CD4-positive, alpha-beta T cell (primary cell): ENCODE measurements at regions not wholly inside any gene's neighbourhood (a gene's known extent, or its start where the extent isn't known, plus 50 kb on each side); places are given as distances from the start of the nearest gene placed in this dataset.

ENCODE experiments used
- ATAC-seq: fragments of 200-7000 bp; cut with Tn5 transposase; one replicate; pipeline ENCODE4 v1.10.0; 2022; ENCODE audit warnings: mild to moderate bottlenecking; ENCODE audit not compliant: poor library complexity
- CTCF ChIA-PET: fragments of 350-600 bp; sonication (Branson Sonifier 250); formaldehyde crosslinking; loops from one replicate; lab custom pipeline; 2021; ENCODE audit warnings: antibody characterized with exemption, inconsistent platforms; lab: Charles Lee
- POLR2A ChIA-PET: fragments of 350-600 bp; sonication (Branson Sonifier 250); formaldehyde crosslinking; loops from one replicate; lab custom pipeline; 2021; ENCODE audit warnings: antibody characterized with exemption, inconsistent platforms; lab: Charles Lee
- DNase-seq, 14 experiments: peaks; one replicate each; pipeline ENCODE4 v3.0.0-alpha.2; 2013 to 2020; ENCODE audit warnings: mixed read lengths in 2 of 14
- H3K27ac ChIP-seq, 2 donors: one replicate each; pipeline versions ENCODE4 v1.5.1 to v1.7.0; 2013; ENCODE audit warnings: low read length in 2 of 2, low read depth in 1 of 2, mild to moderate bottlenecking in 1 of 2
- H3K27me3 ChIP-seq, 2 experiments: 1 replicate in 1 of 2; 2 replicates in 1 of 2; pipeline versions ENCODE4 v1.6.1 to v1.7.0; 2013; ENCODE audit warnings: low read length in 2 of 2, control low read depth in 1 of 2, mild to moderate bottlenecking in 1 of 2, moderate library complexity in 1 of 2; ENCODE audit not compliant: insufficient read depth in 2 of 2, control insufficient read depth in 1 of 2
- H3K36me3 ChIP-seq: one replicate; pipeline ENCODE4 v1.6.1; 2013; ENCODE audit warnings: low read length, control low read depth; ENCODE audit not compliant: insufficient read depth
- H3K4me1 ChIP-seq: one replicate; pipeline ENCODE4 v1.6.1; 2013; ENCODE audit warnings: low read length, control low read depth; ENCODE audit not compliant: insufficient read depth
- H3K4me3 ChIP-seq: one replicate; pipeline ENCODE4 v1.5.1; 2013; ENCODE audit warnings: mild to moderate bottlenecking, low read length, moderate library complexity
- H3K9me3 ChIP-seq, 2 experiments: 1 replicate in 1 of 2; 2 replicates in 1 of 2; pipeline versions ENCODE4 v1.6.1 to v1.7.0; 2013; ENCODE audit warnings: low read length in 2 of 2, mild to moderate bottlenecking in 2 of 2, control low read depth in 1 of 2, moderate library complexity in 1 of 2; ENCODE audit not compliant: control insufficient read depth in 1 of 2, insufficient read depth in 1 of 2
- H3K27ac Mint-ChIP-seq: one replicate; pipeline ENCODE4 v1.8.0; 2020; ENCODE audit warnings: mixed read lengths
- H3K27me3 Mint-ChIP-seq: one replicate; pipeline ENCODE4 v1.8.0; 2021; ENCODE audit warnings: mixed read lengths
- H3K36me3 Mint-ChIP-seq: one replicate; pipeline ENCODE4 v1.8.0; 2021; ENCODE audit warnings: low read depth, mixed read lengths
- H3K4me1 Mint-ChIP-seq: one replicate; pipeline ENCODE4 v1.8.0; 2021; ENCODE audit warnings: low read depth, mixed read lengths
- H3K4me3 Mint-ChIP-seq: one replicate; pipeline ENCODE4 v1.8.0; 2020; ENCODE audit warnings: mild to moderate bottlenecking, mixed read lengths
- H3K9me3 Mint-ChIP-seq: one replicate; pipeline ENCODE4 v1.8.0; 2020; ENCODE audit warnings: mixed read lengths
- CTCF ChIP-seq: fragments of 200-600 bp; IDR thresholded peaks from one replicate; pipeline ENCODE4 v1.8.0; 2022; ENCODE audit warnings: antibody characterized with exemption, mild to moderate bottlenecking
- intact Hi-C, 2 experiments: fragments of 100-400 bp; cut with DNase I in 1 of 2; cut with micrococcal nuclease in 1 of 2; formaldehyde crosslinking; loops; one replicate each; pipeline versions ENCODE4 v1.15.1 to v1.9.0; 2023 to 2025; cut with DNase I, micrococcal nuclease

DNA sequence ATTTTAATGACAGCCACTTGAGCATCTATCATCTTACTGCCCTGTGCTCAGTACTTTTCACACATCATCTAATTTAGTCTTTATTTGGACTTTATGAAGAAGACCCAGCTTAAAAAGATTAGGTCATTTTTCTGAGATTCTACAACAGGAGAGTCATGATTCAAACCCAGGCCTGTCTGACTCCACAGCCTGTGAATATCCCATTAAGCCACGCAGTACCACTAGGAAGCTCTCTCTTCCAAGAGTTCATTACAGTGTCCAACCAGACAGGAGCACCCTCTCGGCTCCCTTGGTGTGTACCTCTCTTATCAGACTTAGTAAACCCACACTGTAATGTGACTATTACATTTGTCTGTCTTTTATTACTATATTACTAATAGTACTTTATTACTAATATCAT lies 332.8 kb downstream of the DHX15 start:
- no peaks in the 10 kb centered on the region for H3K4me1 ChIP-seq

DNA sequence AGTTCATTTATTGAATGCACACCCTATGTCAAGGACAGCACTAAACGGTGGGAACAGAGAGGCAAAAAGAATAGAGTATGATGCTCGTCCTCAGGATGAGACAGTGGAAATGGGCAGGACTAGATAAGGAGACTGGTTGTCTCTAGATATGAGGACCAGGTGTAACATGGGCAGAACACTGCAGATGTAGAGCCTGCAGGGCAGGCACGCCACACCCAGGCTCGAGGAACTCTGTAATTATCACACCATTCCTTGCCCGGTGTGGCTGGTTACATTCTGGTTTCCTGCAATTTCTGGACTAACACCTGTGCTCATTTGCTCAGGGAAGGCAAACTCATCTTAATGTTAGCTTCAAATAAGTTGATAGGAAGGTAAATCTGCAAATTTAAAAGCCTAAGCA lies 334.4 kb downstream of the DHX15 start:
- Mint-ChIP-seq H3K27me3 (peaks cover 12% of the 10 kb centered on the region), H3K9me3 (no peaks in the 10 kb centered on the region), H3K4me3 (no peak overlapping the region), H3K36me3 (no peaks in the 10 kb centered on the region), H3K27ac (no peak overlapping the region), H3K4me1 (no peaks in the 10 kb centered on the region)
- intact Hi-C loops, result no loop called here
- H3K9me3 ChIP-seq, result no peaks in the 10 kb centered on the region
- H3K27me3 ChIP-seq, result no peaks in the 10 kb centered on the region
- ChIA-PET CTCF (no interaction called here), POLR2A (no interaction called here)
- no peaks in the 10 kb centered on the region for H3K36me3 ChIP-seq
- H3K27ac ChIP-seq, result no peak overlapping the region
- DNase-seq, result no peak
- TF ChIP-seq CTCF, result no peak
- ATAC-seq, result no peak
- no peaks in the 10 kb centered on the region for H3K4me1 ChIP-seq
- H3K4me3 ChIP-seq, result no peak overlapping the region

More for the DNA sequence above, 332.8 kb downstream of the DHX15 start:
- no peak for TF ChIP-seq CTCF
- Mint-ChIP-seq H3K27ac (no peak overlapping the region), H3K4me1 (no peaks in the 10 kb centered on the region), H3K4me3 (no peak overlapping the region), H3K27me3 (peaks cover 12% of the 10 kb centered on the region), H3K9me3 (no peaks in the 10 kb centered on the region), H3K36me3 (no peaks in the 10 kb centered on the region)
- intact Hi-C loops, result no loop called here
- H3K36me3 ChIP-seq, result no peaks in the 10 kb centered on the region
- ATAC-seq, result no peak
- no peak overlapping the region for H3K27ac ChIP-seq
- H3K4me3 ChIP-seq, result no peak overlapping the region
- CTCF ChIA-PET, result no interaction called here
- H3K9me3 ChIP-seq, result no peaks in the 10 kb centered on the region
- no peak for DNase-seq
- H3K27me3 ChIP-seq, result no peaks in the 10 kb centered on the region
- POLR2A ChIA-PET, result no interaction called here

DNA sequence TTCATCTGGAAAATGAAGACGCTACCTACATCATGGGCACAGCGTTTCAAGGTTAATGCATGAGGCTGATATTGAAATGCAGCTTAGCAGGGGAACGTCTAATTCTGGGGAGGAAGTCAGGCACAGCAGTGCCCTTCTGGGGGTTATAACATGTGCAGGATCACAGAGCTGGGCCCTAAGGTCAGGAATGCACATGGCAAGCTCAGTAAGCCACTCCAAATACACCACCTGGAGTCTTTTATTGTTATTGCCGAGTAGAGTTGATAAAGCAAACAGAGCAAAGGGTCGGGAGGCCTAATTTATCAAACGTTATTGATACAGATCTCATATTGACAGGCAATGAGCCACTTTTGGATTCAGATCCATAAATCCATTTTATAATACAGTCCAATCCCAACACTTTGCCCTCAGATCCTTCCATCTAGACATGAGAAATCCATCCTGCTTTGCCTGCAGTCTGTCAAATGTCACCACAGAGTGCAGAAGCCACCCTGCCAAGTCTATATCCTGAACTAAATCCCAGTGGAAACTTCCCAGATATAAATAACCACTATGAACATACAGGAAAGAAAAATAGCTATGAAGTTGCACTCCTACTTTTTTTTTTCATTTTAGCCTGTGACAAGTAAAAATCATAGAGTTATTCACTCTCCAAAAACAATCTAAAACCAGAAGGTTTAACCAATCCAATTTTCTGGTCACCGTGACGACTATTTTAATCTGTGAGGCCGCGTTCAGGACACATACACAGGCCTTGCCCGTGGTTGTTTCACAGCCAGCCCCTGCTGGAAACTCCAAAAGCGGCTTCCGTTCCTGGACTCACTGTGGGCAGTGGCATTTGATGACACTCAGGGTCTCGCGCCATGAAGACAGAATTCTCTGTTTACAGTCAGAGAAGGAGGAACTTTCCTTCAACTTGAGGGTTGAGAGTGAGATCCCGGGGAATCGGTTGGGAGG lies 335.4 kb downstream of the DHX15 start:
- intact Hi-C loops, result no loop called here
- H3K4me1 Mint-ChIP-seq, result no peaks in the 10 kb centered on the region
- ATAC-seq (no peak), DNase-seq (no peak)
- Histone ChIP-seq H3K27ac (no peak overlapping the region), H3K9me3 (no peaks in the 10 kb centered on the region), H3K4me1 (no peaks in the 10 kb centered on the region), H3K36me3 (no peaks in the 10 kb centered on the region), H3K4me3 (no peak overlapping the region), H3K27me3 (no peaks in the 10 kb centered on the region)
- H3K36me3 Mint-ChIP-seq, result no peaks in the 10 kb centered on the region
- no peak for TF ChIP-seq CTCF
- POLR2A ChIA-PET, result no interaction called here
- no peak overlapping the region for H3K27ac Mint-ChIP-seq
- CTCF ChIA-PET, result interaction anchor here (1.0 kb wide), 1 partner anchor 59 kb away, joined by 3 read pairs; no protein-coding TSS in a partner anchor
- H3K27me3 Mint-ChIP-seq, result peaks cover 12% of the 10 kb centered on the region
- H3K9me3 Mint-ChIP-seq, result no peaks in the 10 kb centered on the region
- no peak overlapping the region for H3K4me3 Mint-ChIP-seq
